CD4-positive, alpha-beta T cell (primary cell): ENCODE measurements at regions not wholly inside any gene's neighbourhood (a gene's known extent, or its start where the extent isn't known, plus 50 kb on each side); places are given as distances from the start of the nearest gene placed in this dataset.
"Not testable (repeated sequence)": the region's sequence is repeated elsewhere in the genome, so short reads cannot be mapped to it uniquely, and the experiment has no call there.

Experiments used
- ATAC-seq: fragments of 200-7000 bp; cut with Tn5 transposase; one replicate; pipeline ENCODE4 v1.10.0; 2022; ENCODE audit warnings: mild to moderate bottlenecking; ENCODE audit not compliant: poor library complexity
- CTCF ChIA-PET: fragments of 350-600 bp; sonication (Branson Sonifier 250); formaldehyde crosslinking; loops from one replicate; lab custom pipeline; 2021; ENCODE audit warnings: antibody characterized with exemption, inconsistent platforms; lab: Charles Lee
- POLR2A ChIA-PET: fragments of 350-600 bp; sonication (Branson Sonifier 250); formaldehyde crosslinking; loops from one replicate; lab custom pipeline; 2021; ENCODE audit warnings: antibody characterized with exemption, inconsistent platforms; lab: Charles Lee
- DNase-seq, 14 experiments: peaks; one replicate each; pipeline ENCODE4 v3.0.0-alpha.2; 2013 to 2020; ENCODE audit warnings: mixed read lengths in 2 of 14
- H3K27ac ChIP-seq, 2 donors: one replicate each; pipeline versions ENCODE4 v1.5.1 to v1.7.0; 2013; ENCODE audit warnings: low read length in 2 of 2, low read depth in 1 of 2, mild to moderate bottlenecking in 1 of 2
- H3K27me3 ChIP-seq, 2 experiments: 1 replicate in 1 of 2; 2 replicates in 1 of 2; pipeline versions ENCODE4 v1.6.1 to v1.7.0; 2013; ENCODE audit warnings: low read length in 2 of 2, control low read depth in 1 of 2, mild to moderate bottlenecking in 1 of 2, moderate library complexity in 1 of 2; ENCODE audit not compliant: insufficient read depth in 2 of 2, control insufficient read depth in 1 of 2
- H3K36me3 ChIP-seq: one replicate; pipeline ENCODE4 v1.6.1; 2013; ENCODE audit warnings: low read length, control low read depth; ENCODE audit not compliant: insufficient read depth
- H3K4me1 ChIP-seq: one replicate; pipeline ENCODE4 v1.6.1; 2013; ENCODE audit warnings: low read length, control low read depth; ENCODE audit not compliant: insufficient read depth
- H3K4me3 ChIP-seq: one replicate; pipeline ENCODE4 v1.5.1; 2013; ENCODE audit warnings: mild to moderate bottlenecking, low read length, moderate library complexity
- H3K9me3 ChIP-seq, 2 experiments: 1 replicate in 1 of 2; 2 replicates in 1 of 2; pipeline versions ENCODE4 v1.6.1 to v1.7.0; 2013; ENCODE audit warnings: low read length in 2 of 2, mild to moderate bottlenecking in 2 of 2, control low read depth in 1 of 2, moderate library complexity in 1 of 2; ENCODE audit not compliant: control insufficient read depth in 1 of 2, insufficient read depth in 1 of 2
- H3K27ac Mint-ChIP-seq: one replicate; pipeline ENCODE4 v1.8.0; 2020; ENCODE audit warnings: mixed read lengths
- H3K27me3 Mint-ChIP-seq: one replicate; pipeline ENCODE4 v1.8.0; 2021; ENCODE audit warnings: mixed read lengths
- H3K36me3 Mint-ChIP-seq: one replicate; pipeline ENCODE4 v1.8.0; 2021; ENCODE audit warnings: low read depth, mixed read lengths
- H3K4me1 Mint-ChIP-seq: one replicate; pipeline ENCODE4 v1.8.0; 2021; ENCODE audit warnings: low read depth, mixed read lengths
- H3K4me3 Mint-ChIP-seq: one replicate; pipeline ENCODE4 v1.8.0; 2020; ENCODE audit warnings: mild to moderate bottlenecking, mixed read lengths
- H3K9me3 Mint-ChIP-seq: one replicate; pipeline ENCODE4 v1.8.0; 2020; ENCODE audit warnings: mixed read lengths
- CTCF ChIP-seq: fragments of 200-600 bp; IDR thresholded peaks from one replicate; pipeline ENCODE4 v1.8.0; 2022; ENCODE audit warnings: antibody characterized with exemption, mild to moderate bottlenecking
- intact Hi-C, 2 experiments: fragments of 100-400 bp; cut with DNase I in 1 of 2; cut with micrococcal nuclease in 1 of 2; formaldehyde crosslinking; loops; one replicate each; pipeline versions ENCODE4 v1.15.1 to v1.9.0; 2023 to 2025; cut with DNase I, micrococcal nuclease

- ATAC-seq (no peak), DNase-seq (peak in 2 of 14 experiments; percentile 10 to 32)
- H3K4me3 ChIP-seq = no peak overlapping the region
- no peaks in the 10 kb centered on the region for H3K4me1 ChIP-seq
- ChIA-PET CTCF (no interaction called here), POLR2A (no interaction called here)
- TF ChIP-seq CTCF = no peak
- H3K36me3 ChIP-seq = no peaks in the 10 kb centered on the region
- no peaks in the 10 kb centered on the region for H3K9me3 ChIP-seq
- intact Hi-C loops = no loop called here
- H3K27me3 Mint-ChIP-seq = no peaks in the 10 kb centered on the region
- no peaks in the 10 kb centered on the region for H3K4me1 Mint-ChIP-seq
- no peak overlapping the region for H3K4me3 Mint-ChIP-seq
- H3K27ac ChIP-seq = no peak overlapping the region
- H3K9me3 Mint-ChIP-seq = no peaks in the 10 kb centered on the region
- H3K36me3 Mint-ChIP-seq = no peaks in the 10 kb centered on the region
- no peak overlapping the region for H3K27ac Mint-ChIP-seq
- no peaks in the 10 kb centered on the region for H3K27me3 ChIP-seq
These were observed 165.1 kb downstream of the PLK2 start for GRCh38 chr5:58294598-58295305.

- H3K27ac ChIP-seq, H3K27ac Mint-ChIP-seq, ATAC-seq, H3K27me3 Mint-ChIP-seq, CTCF ChIA-PET, H3K4me3 Mint-ChIP-seq, H3K4me3 ChIP-seq, H3K27me3 ChIP-seq, DNase-seq, H3K4me1 Mint-ChIP-seq, H3K4me1 ChIP-seq, H3K36me3 Mint-ChIP-seq, POLR2A ChIA-PET, intact Hi-C loops, H3K9me3 Mint-ChIP-seq, H3K9me3 ChIP-seq, H3K36me3 ChIP-seq: not testable (repeated sequence)
These were observed 171.6 kb downstream of the PLK2 start for GRCh38 chr5:58288275-58288674.

DNA sequence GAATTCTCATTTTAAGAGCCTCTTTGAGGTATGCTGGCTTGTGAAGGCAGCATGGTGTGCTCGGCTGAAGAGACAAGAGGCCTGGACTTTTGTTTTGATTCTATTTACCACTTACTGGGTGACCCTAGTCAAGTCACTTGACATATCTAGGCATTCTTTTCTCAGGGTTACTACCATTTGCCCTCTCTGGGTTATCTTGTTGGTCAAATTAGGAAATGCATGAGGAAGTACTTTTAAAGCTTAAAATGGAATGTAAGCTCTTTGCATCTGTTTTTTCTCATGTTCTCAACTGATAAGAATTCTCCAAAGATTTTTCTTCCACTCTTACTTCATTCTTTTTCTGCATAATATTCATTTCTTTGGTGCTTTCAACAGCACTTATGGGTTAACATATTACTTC is 173.1 kb downstream of the PLK2 start:
- no peak overlapping the region for H3K27ac ChIP-seq
- CTCF ChIA-PET = no interaction called here
- H3K9me3 ChIP-seq = peaks cover 0 to 3% of the 10 kb centered on the region in 2 experiments
- no peaks in the 10 kb centered on the region for H3K27me3 ChIP-seq
- no peaks in the 10 kb centered on the region for H3K36me3 ChIP-seq
- POLR2A ChIA-PET = no interaction called here
- H3K9me3 Mint-ChIP-seq = no peaks in the 10 kb centered on the region
- no peaks in the 10 kb centered on the region for H3K4me1 Mint-ChIP-seq
- H3K36me3 Mint-ChIP-seq = no peaks in the 10 kb centered on the region
- no peak for TF ChIP-seq CTCF
- ATAC-seq = no peak
- no peak overlapping the region for H3K4me3 ChIP-seq
- no peak overlapping the region for H3K27ac Mint-ChIP-seq
- H3K4me1 ChIP-seq = no peaks in the 10 kb centered on the region
- no peak for DNase-seq
- peaks cover 4% of the 10 kb centered on the region for H3K27me3 Mint-ChIP-seq
- no peak overlapping the region for H3K4me3 Mint-ChIP-seq
- intact Hi-C loops = no loop called here

GRCh38 chr5:58285900-58286299 is 174.0 kb downstream of the PLK2 start:
- CTCF ChIA-PET = no interaction called here
- Histone ChIP-seq H3K27ac (no peak overlapping the region), H3K9me3 (peaks cover 0 to 3% of the 10 kb centered on the region in 2 experiments), H3K27me3 (no peaks in the 10 kb centered on the region), H3K36me3 (no peaks in the 10 kb centered on the region), H3K4me3 (no peak overlapping the region), H3K4me1 (no peaks in the 10 kb centered on the region)
- POLR2A ChIA-PET = no interaction called here
- Mint-ChIP-seq H3K27ac (no peak overlapping the region), H3K4me1 (no peaks in the 10 kb centered on the region), H3K9me3 (no peaks in the 10 kb centered on the region), H3K27me3 (peaks cover 4% of the 10 kb centered on the region), H3K36me3 (no peaks in the 10 kb centered on the region), H3K4me3 (no peak overlapping the region)
- intact Hi-C loops = no loop called here
- ATAC-seq (no peak), DNase-seq (no peak)
- no peak for TF ChIP-seq CTCF
